ENCODE measurements at regions not wholly inside any gene's neighbourhood (a gene's known extent, or its start where the extent isn't known, plus 50 kb on each side); places are given as distances from the start of the nearest gene placed in this dataset.

- TF ChIP-seq CTCF (IDR thresholded peaks at IDR 0.05; ENCODE audit: low read length), result no peak
- TF ChIP-seq EZH2phosphoT487 (IDR thresholded peaks at IDR 0.05; ENCODE audit: low read length), result no peak
These were observed 113.7 kb downstream of the DUSP6 start for GRCh38 chr12:89238593-89238992.

Data from MM.1S (cell line).